ENCODE measurements at regions not wholly inside any gene's neighbourhood (a gene's known extent, or its start where the extent isn't known, plus 50 kb on each side); places are given as distances from the start of the nearest gene placed in this dataset.

- Histone ChIP-seq H3K4me3 (replicated peaks; ENCODE audit: insufficient read depth, low read length) (no peak overlapping the region), H3K27ac (replicated peaks) (no peak overlapping the region), H3K27me3 (ENCODE audit: insufficient read depth, poor library complexity, severe bottlenecking) (no peaks in the 10 kb centered on the region)
- DNase-seq (ENCODE audit: low read depth in 1 of 2, low spot score in 1 of 2), result no peak
- TF ChIP-seq POLR2AphosphoS5 (IDR thresholded peaks at IDR 0.05; ENCODE audit: low read depth) (no peak), SPI1 (IDR thresholded peaks at IDR 0.05; ENCODE audit: borderline replicate concordance, low read depth) (no peak), CTCF (IDR thresholded peaks at IDR 0.05; ENCODE audit: insufficient read depth, low read length) (no peak), REST (IDR thresholded peaks at IDR 0.05; ENCODE audit: insufficient replicate concordance, low read depth) (no peak), GABPA (IDR thresholded peaks at IDR 0.05; ENCODE audit: low read depth) (no peak)
These were observed 459.5 kb upstream of the AGA start for GRCh38 chr4:177901786-177902185.

- TF ChIP-seq SPI1 (IDR thresholded peaks at IDR 0.05; ENCODE audit: borderline replicate concordance, low read depth), result no peak
- no peak for TF ChIP-seq REST (IDR thresholded peaks at IDR 0.05; ENCODE audit: insufficient replicate concordance, low read depth)
- TF ChIP-seq CTCF (IDR thresholded peaks at IDR 0.05; ENCODE audit: insufficient read depth, low read length), result no peak
- Histone ChIP-seq H3K27me3 (ENCODE audit: insufficient read depth, poor library complexity, severe bottlenecking) (no peaks in the 10 kb centered on the region), H3K4me3 (replicated peaks; ENCODE audit: insufficient read depth, low read length) (no peak overlapping the region), H3K27ac (replicated peaks) (no peak overlapping the region)
- no peak for DNase-seq (ENCODE audit: low read depth in 1 of 2, low spot score in 1 of 2)
These were observed 460.1 kb upstream of the AGA start for GRCh38 chr4:177902386-177902785.

- DNase-seq (ENCODE audit: low read depth in 1 of 2, low spot score in 1 of 2), result no peak
- no peak for TF ChIP-seq GABPA (IDR thresholded peaks at IDR 0.05; ENCODE audit: low read depth)
- no peak for TF ChIP-seq POLR2AphosphoS5 (IDR thresholded peaks at IDR 0.05; ENCODE audit: low read depth)
- no peak for TF ChIP-seq SPI1 (IDR thresholded peaks at IDR 0.05; ENCODE audit: borderline replicate concordance, low read depth)
- no peak for TF ChIP-seq CTCF (IDR thresholded peaks at IDR 0.05; ENCODE audit: insufficient read depth, low read length)
- no peak for TF ChIP-seq REST (IDR thresholded peaks at IDR 0.05; ENCODE audit: insufficient replicate concordance, low read depth)
- Histone ChIP-seq H3K27me3 (ENCODE audit: insufficient read depth, poor library complexity, severe bottlenecking) (no peaks in the 10 kb centered on the region), H3K27ac (replicated peaks) (no peak overlapping the region), H3K4me3 (replicated peaks; ENCODE audit: insufficient read depth, low read length) (no peak overlapping the region)
These were observed 465.6 kb upstream of the AGA start for GRCh38 chr4:177907736-177908424.

All from HL-60 (cell line).